ENCODE measurements at regions not wholly inside any gene's neighbourhood (a gene's known extent, or its start where the extent isn't known, plus 50 kb on each side); places are given as distances from the start of the nearest gene placed in this dataset.

GRCh38 chr4:117267317-117267716 lies 181.9 kb upstream of the TRAM1L1 start:
- TF ChIP-seq CTCF (IDR thresholded peaks at IDR 0.05) (no peak), POLR2AphosphoS5 (IDR thresholded peaks at IDR 0.05) (no peak)

All from gastroesophageal sphincter (tissue), 3 donors.